T-helper 9 cell (primary cell): ENCODE measurements at regions not wholly inside any gene's neighbourhood (a gene's known extent, or its start where the extent isn't known, plus 50 kb on each side); places are given as distances from the start of the nearest gene placed in this dataset.

Experiments used
- DNase-seq: peaks from one replicate; pipeline ENCODE4 v3.0.0-alpha.2; 2020

- DNase-seq, result no peak
Observed at GRCh38 chr11:19595499-19595839, 117.2 kb upstream of the NAV2 start.

- no peak for DNase-seq
Observed at GRCh38 chr11:19594326-19594725, 118.3 kb upstream of the NAV2 start.

GRCh38 chr11:19592842-19593241 lies 119.8 kb upstream of the NAV2 start:
- DNase-seq, result no peak

- DNase-seq, result no peak
Observed at GRCh38 chr11:19589567-19590260, 122.9 kb upstream of the NAV2 start.

- DNase-seq, result no peak
Observed at GRCh38 chr11:19587979-19588378, 124.7 kb upstream of the NAV2 start.

GRCh38 chr11:19580646-19581045 lies 132.0 kb upstream of the NAV2 start:
- DNase-seq, result no peak

- DNase-seq, result no peak
Observed at GRCh38 chr11:19579957-19580356, 132.7 kb upstream of the NAV2 start.

GRCh38 chr11:19578871-19579270 lies 133.8 kb upstream of the NAV2 start:
- DNase-seq, result no peak

GRCh38 chr11:19577976-19578619 lies 134.5 kb upstream of the NAV2 start:
- no peak for DNase-seq

- DNase-seq, result no peak
Observed at GRCh38 chr11:19577391-19577975, 135.2 kb upstream of the NAV2 start.

- DNase-seq, result no peak
Observed at GRCh38 chr11:19576903-19577302, 135.7 kb upstream of the NAV2 start.

GRCh38 chr11:19576054-19576453 lies 136.6 kb upstream of the NAV2 start:
- DNase-seq, result no peak

- no peak for DNase-seq
Observed at GRCh38 chr11:19574916-19575315, 137.7 kb upstream of the NAV2 start.

- DNase-seq, result no peak
Observed at GRCh38 chr11:19573666-19574065, 139.0 kb upstream of the NAV2 start.

- DNase-seq, result no peak
Observed at GRCh38 chr11:19571906-19572305, 140.7 kb upstream of the NAV2 start.

- DNase-seq, result no peak
Observed at GRCh38 chr11:19570889-19571288, 141.7 kb upstream of the NAV2 start.

GRCh38 chr11:19567996-19568395 lies 144.6 kb upstream of the NAV2 start:
- no peak for DNase-seq

GRCh38 chr11:19566583-19567379 lies 145.9 kb upstream of the NAV2 start:
- DNase-seq, result no peak

- DNase-seq, result no peak
Observed at GRCh38 chr11:19565639-19566038, 147.0 kb upstream of the NAV2 start.

GRCh38 chr11:19562156-19562555 lies 150.5 kb upstream of the NAV2 start:
- no peak for DNase-seq

GRCh38 chr11:19561011-19561410 lies 151.6 kb upstream of the NAV2 start:
- DNase-seq, result no peak

GRCh38 chr11:19560156-19560555 lies 152.5 kb upstream of the NAV2 start:
- no peak for DNase-seq

- no peak for DNase-seq
Observed at GRCh38 chr11:19559746-19560145, 152.9 kb upstream of the NAV2 start.
